Progenitor cell of endocrine pancreas (in vitro differentiated cells): ENCODE measurements at regions not wholly inside any gene's neighbourhood (a gene's known extent, or its start where the extent isn't known, plus 50 kb on each side); places are given as distances from the start of the nearest gene placed in this dataset.
"Not testable (repeated sequence)": the region's sequence is repeated elsewhere in the genome, so short reads cannot be mapped to it uniquely, and the experiment has no call there.

ENCODE experiments used
- DNase-seq: peaks from one replicate; pipeline ENCODE4 v3.0.0; 2021; ENCODE audit warnings: low spot score; ENCODE audit not compliant: unreplicated experiment
- H3K27ac Mint-ChIP-seq: 2 replicates; pipeline ENCODE4 v1.8.0; 2021; ENCODE audit warnings: mild to moderate bottlenecking, moderate library complexity, mixed read lengths
- H3K27me3 Mint-ChIP-seq: 2 replicates; pipeline ENCODE4 v1.8.0; 2021; ENCODE audit warnings: mixed read lengths
- H3K36me3 Mint-ChIP-seq: 2 replicates; pipeline ENCODE4 v1.8.0; 2022; ENCODE audit warnings: mixed read lengths; ENCODE audit not compliant: insufficient read depth
- H3K4me1 Mint-ChIP-seq: 2 replicates; pipeline ENCODE4 v1.8.0; 2021; ENCODE audit warnings: low read depth, mixed read lengths
- H3K4me3 Mint-ChIP-seq: 2 replicates; pipeline ENCODE4 v1.8.0; 2021; ENCODE audit warnings: low read depth, mild to moderate bottlenecking, moderate library complexity, mixed read lengths
- H3K9me3 Mint-ChIP-seq: 2 replicates; pipeline ENCODE4 v1.8.0; 2021; ENCODE audit warnings: low read depth, mixed read lengths
- TF ChIP-seq, protein P1 (sequence below): fragments of 200-600 bp; sonication (generic); IDR thresholded peaks from one replicate; pipeline ENCODE4 v1.5.0; 2021; ENCODE audit warnings: antibody characterized with exemption, mild to moderate bottlenecking; ENCODE audit not compliant: unreplicated experiment

DNA sequence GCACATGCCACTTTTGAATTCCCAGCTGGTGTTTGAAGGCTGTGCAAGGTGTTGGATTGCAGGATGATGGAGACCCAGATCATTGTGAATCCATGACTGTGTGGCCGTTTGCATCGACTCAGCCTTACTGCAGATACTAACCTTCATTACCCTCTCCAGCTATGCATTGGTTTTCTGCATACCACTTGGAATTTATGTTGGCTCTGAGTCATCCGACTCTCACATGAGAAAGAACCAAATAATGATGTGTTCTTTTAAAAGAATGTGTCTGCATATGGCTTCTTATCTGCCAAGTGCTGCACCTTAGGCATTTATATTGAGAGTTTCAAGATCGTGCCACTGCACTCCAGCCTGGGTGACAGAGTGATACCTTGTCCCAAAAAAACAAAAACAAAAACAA, 106.7 kb upstream of the PRKX start:
- Mint-ChIP-seq H3K4me1 (peaks cover 6% of the 10 kb centered on the region), H3K4me3 (no peak overlapping the region), H3K36me3 (peaks cover 35% of the 10 kb centered on the region), H3K9me3 (no peaks in the 10 kb centered on the region), H3K27ac (peak overlapping the region; percentile 76), H3K27me3 (no peaks in the 10 kb centered on the region)
- no peak for DNase-seq
- TF ChIP-seq, protein P1, sequence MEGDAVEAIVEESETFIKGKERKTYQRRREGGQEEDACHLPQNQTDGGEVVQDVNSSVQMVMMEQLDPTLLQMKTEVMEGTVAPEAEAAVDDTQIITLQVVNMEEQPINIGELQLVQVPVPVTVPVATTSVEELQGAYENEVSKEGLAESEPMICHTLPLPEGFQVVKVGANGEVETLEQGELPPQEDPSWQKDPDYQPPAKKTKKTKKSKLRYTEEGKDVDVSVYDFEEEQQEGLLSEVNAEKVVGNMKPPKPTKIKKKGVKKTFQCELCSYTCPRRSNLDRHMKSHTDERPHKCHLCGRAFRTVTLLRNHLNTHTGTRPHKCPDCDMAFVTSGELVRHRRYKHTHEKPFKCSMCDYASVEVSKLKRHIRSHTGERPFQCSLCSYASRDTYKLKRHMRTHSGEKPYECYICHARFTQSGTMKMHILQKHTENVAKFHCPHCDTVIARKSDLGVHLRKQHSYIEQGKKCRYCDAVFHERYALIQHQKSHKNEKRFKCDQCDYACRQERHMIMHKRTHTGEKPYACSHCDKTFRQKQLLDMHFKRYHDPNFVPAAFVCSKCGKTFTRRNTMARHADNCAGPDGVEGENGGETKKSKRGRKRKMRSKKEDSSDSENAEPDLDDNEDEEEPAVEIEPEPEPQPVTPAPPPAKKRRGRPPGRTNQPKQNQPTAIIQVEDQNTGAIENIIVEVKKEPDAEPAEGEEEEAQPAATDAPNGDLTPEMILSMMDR: no peak

DNA sequence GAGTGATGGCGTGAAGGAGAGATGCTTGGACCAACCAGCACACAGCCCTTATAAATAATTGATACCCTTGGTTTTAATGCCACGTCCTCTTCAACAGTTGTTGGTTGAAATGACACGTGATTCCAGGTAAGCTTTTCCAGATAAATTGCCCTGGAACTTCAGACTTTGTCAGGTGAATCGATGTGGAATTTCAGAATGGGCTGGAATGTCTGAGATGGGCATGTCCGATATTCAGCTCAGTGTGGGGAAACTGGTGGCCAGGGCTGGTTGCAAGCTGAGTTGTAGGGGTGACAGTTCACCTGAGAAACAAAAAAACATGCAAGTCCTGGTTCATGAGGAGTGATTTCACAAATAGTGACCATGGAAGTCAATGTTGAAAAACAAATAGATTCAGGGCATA, 104.0 kb upstream of the PRKX start:
- H3K4me1 Mint-ChIP-seq, H3K27me3 Mint-ChIP-seq, H3K4me3 Mint-ChIP-seq, H3K9me3 Mint-ChIP-seq, DNase-seq: not testable (repeated sequence)
- Mint-ChIP-seq H3K36me3 (peaks cover 28% of the 10 kb centered on the region), H3K27ac (peak overlapping the region; percentile 98)

DNA sequence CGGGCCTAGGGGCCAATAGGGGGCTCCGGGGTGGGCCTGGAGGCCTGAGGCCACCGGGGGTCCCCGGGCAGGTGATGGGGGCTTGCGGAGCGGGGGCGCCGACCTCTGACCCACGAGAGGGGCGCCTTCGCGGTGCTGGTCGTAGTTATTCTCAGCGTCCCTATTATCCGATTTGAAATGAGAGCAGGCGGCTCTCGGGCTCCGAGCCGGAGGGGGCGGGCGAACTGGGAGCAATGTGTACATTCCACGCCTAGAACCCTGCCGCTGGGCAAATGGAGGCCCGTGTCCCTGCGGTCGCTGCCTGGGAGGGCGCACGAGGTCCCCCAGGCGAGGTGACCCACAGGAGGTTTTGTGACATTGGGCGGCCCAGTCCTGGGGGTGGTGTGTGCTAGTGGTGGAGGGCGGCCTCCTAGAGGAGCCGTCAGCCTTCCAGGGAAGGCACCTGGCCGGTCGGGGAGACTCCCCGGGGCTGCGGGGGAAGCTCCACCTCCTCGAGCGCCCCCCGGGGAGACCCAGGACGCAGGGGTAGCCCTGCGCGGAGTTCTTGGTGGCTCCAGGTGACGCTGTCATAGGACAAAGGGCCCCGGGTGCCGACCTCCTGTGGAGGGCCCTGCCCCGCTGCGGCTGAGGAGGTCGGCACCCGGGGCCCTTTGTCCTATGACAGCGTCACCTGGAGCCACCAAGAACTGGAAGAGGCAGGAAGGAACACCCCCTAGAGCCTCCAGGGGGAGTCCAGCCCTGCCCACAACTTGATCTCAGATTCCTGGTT, 102.6 kb upstream of the PRKX start:
- TF ChIP-seq, protein P1: peak; percentile 47
- no peaks in the 10 kb centered on the region for H3K9me3 Mint-ChIP-seq
- H3K27ac Mint-ChIP-seq: peak overlapping the region; percentile 98
- H3K4me3 Mint-ChIP-seq: peak overlapping the region; percentile 74
- peaks cover 25% of the 10 kb centered on the region for H3K36me3 Mint-ChIP-seq
- DNase-seq: peak; percentile 56
- no peaks in the 10 kb centered on the region for H3K27me3 Mint-ChIP-seq
- peaks cover 13% of the 10 kb centered on the region for H3K4me1 Mint-ChIP-seq

DNA sequence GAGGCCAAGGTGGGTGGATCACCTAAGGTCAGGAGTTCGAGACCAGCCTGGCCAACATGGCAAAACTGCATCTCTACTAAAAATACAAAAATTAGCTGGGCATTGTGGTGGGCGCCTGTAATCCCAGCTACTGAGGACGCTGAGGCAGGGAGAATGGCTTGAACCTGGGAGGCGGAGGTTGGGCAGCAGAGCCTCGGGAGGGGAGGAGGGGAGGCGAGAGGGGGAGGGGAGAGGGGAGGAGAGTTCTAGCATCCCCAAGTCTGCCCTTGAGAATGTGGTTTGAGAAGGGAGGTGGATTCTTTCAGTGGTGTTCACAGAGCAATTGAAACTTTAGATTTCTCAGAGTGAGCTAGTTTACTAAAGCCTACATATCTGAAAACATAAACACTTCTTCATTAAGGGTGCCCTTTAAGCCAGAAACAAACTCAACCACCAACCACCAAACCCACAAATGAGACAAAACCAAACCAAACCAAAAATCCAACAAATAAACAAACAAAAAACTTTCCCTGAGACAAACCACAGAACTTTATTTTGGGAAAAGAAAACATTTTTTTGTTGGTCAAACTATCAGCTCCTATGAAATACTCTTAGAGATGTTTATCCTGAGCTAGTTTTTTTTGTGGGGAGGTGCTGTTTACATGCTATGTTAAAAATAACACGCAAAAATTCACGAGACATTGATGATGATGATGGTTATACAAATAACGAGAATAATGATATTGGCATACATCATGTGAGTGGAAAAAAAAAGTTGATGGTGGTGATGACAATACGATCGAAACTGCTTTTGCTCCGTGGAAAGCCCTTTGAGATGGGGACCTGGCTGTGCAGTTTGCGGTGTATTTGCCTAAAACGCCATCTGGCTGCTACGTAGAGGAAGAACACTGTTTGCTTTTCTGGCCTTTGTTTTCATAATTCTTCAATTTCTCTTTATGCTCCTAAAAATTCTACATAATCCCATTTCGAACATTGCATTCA, 98.2 kb upstream of the PRKX start:
- Mint-ChIP-seq H3K9me3 (no peaks in the 10 kb centered on the region), H3K36me3 (peaks cover 1% of the 10 kb centered on the region), H3K4me3 (no peak overlapping the region), H3K27me3 (peaks cover 27% of the 10 kb centered on the region), H3K4me1 (peaks cover 7% of the 10 kb centered on the region), H3K27ac (no peak overlapping the region)
- no peak for DNase-seq
- TF ChIP-seq, protein P1: peak; percentile 62

DNA sequence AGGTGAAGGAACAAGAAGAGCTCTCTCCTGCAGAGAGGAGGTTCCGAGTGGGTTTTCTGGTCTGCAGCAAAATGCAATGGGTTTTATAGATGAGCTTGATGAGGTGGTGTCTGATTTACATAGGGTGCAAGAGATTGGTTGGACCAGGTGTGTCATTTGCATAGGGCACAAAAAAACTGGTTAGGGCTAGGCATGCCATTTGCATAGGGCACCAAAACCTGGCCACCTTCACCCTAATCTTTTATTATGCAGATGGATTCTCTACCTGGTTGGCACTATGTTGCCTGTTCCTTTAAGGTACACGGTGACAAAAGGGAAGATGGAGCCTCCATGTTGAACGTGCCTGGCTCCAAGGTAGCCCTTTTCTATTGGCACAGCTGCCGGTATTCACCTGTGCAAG, 94.5 kb upstream of the PRKX start:
- no peak overlapping the region for H3K27ac Mint-ChIP-seq
- TF ChIP-seq, protein P1: no peak
- no peaks in the 10 kb centered on the region for H3K9me3 Mint-ChIP-seq
- no peaks in the 10 kb centered on the region for H3K36me3 Mint-ChIP-seq
- H3K27me3 Mint-ChIP-seq: peaks cover 36% of the 10 kb centered on the region
- no peak overlapping the region for H3K4me3 Mint-ChIP-seq
- peaks cover 5% of the 10 kb centered on the region for H3K4me1 Mint-ChIP-seq
- no peak for DNase-seq
